GM18508 (cell line): ENCODE measurements at regions not wholly inside any gene's neighbourhood (a gene's known extent, or its start where the extent isn't known, plus 50 kb on each side); places are given as distances from the start of the nearest gene placed in this dataset.

Source experiments
- ATAC-seq: cut with Tn5 transposase; IDR thresholded peaks from one replicate; pipeline ENCODE4 v1.9.1; 2021; ENCODE audit warnings: moderate number of reproducible peaks; ENCODE audit not compliant: insufficient read depth, unreplicated experiment

- ATAC-seq = no peak
Measured at GRCh38 chr20:58006346-58007316, 221.8 kb downstream of the ANKRD60 start.

- no peak for ATAC-seq
Measured at GRCh38 chr20:58005581-58006345, 222.7 kb downstream of the ANKRD60 start.

- no peak for ATAC-seq
Measured at GRCh38 chr20:58004900-58005299, 223.6 kb downstream of the ANKRD60 start.

- ATAC-seq = no peak
Measured at GRCh38 chr20:58004146-58004545, 224.3 kb downstream of the ANKRD60 start.

- ATAC-seq = no peak
Measured at GRCh38 chr20:58003525-58003924, 224.9 kb downstream of the ANKRD60 start.

DNA sequence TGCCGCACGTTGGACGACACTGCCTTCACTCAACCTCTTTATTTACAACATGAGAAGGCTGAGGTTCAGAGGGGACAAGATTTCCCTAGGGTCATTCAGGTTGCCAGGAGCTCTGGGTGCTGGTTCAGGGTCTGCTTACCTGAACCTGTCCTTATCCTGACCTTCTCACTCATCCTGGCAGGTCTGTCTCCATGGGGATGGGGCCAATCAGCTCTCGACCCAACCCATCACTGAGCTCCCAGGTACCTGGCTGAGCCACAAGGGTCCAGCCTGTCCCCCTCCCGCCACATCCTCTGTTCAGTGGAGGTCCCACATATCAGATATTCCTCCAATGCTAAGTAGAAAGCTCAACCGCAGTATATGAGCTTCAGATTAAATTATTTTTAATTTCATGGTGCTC lies 225.6 kb downstream of the ANKRD60 start:
- ATAC-seq = no peak

DNA sequence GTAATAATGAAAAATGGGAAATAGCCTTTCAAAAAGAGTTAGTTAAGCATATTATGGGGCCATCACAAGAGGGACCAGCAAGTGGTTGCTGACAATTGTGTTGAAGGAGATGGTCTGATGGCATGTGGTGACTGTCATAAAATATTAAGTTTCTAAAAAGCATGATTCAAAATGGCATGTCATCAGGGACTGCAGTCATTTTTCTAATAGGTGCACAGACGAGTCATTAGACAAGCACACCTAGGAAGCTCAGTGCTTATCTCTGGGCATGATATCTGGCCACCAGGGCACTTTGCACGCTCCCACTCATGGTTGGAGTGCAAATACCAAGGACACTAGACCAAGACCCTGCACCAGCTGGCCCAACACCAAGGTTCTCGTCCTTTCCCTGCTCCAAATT lies 226.5 kb downstream of the ANKRD60 start:
- no peak for ATAC-seq

GRCh38 chr20:58001381-58001780 lies 227.1 kb downstream of the ANKRD60 start:
- no peak for ATAC-seq

GRCh38 chr20:58000861-58001260 lies 227.6 kb downstream of the ANKRD60 start:
- no peak for ATAC-seq

GRCh38 chr20:57999465-58000111 lies 228.9 kb downstream of the ANKRD60 start:
- no peak for ATAC-seq

DNA sequence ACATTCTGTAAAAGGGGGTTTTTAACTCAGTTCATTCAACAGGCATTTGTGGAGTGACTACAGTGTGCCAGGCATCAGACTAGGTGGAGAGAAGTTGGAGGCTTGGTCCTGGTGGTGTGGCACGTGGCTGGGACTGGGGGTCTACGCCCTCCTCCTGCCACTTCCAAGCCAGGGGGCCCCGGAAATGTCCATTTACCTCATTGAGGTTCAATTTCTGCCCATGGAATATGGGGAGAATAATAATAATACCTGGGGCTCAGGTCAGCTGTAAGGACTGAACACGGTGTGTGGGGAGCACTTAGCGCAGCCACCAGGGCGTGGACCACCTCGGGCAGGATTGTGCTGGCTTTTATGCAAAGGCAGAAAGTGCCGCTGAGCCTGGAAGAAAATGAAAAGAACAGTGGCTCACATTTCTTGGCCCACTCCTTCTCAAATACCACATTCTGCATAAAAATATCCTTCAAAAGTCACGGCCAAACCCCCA lies 229.4 kb downstream of the ANKRD60 start:
- no peak for ATAC-seq

DNA sequence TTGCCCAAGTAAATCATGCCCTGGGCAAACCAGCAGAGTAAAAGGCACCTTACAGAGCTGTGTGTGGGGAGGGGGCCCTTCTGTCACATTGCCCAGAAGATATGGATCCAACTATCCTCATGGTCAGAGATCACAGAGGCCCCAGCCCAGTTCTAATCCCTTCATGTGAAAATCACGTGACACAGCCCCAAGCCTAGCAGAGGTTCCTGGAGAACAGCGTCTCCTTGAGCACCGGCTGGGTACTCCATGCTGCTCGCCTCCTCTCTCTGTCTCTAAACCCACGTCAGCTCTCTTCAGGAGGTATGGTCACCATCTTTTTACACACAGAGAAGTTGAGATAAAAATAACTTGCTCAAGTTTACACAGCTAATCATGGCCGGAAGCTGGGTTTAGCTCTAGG lies 230.2 kb downstream of the ANKRD60 start:
- ATAC-seq = no peak

- ATAC-seq = no peak
Measured at GRCh38 chr20:57996936-57997890, 231.2 kb downstream of the ANKRD60 start.

GRCh38 chr20:57996465-57996864 lies 232.0 kb downstream of the ANKRD60 start:
- no peak for ATAC-seq

- no peak for ATAC-seq
Measured at GRCh38 chr20:57995381-57995977, 233.0 kb downstream of the ANKRD60 start.

DNA sequence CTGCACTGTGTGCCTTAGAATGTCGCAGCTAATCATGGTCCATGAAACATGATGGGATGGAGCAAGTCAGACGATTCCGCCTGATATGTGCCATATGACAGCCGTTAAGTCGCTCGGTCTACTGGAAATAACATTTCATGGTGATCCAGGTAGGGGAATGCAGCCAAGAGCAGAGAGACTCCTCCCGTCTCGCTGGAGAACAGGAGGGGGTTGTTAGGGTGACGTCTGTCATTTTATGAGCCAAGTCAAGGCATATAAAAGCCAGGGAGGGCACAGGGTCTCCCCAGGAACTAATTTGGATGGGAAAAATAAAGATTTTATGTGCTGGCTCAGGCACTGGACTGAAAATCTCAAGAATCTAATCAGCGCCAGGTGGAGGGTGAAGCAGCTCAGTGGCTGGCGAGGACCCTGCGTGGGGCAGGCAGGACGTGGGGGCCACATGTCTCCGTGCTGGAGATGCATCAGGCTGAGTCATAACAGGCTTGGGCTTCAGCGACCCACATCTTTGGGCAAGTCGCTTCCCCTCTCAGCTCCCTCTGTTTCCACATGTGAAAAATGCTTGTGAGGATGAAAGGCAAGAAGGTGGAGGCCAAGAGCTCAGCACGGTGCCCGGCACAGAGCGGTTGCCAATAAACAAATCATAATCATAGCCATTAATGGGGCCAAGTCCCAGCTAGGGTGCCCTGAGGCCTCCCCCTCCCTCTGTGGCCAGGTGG lies 234.6 kb downstream of the ANKRD60 start:
- no peak for ATAC-seq

DNA sequence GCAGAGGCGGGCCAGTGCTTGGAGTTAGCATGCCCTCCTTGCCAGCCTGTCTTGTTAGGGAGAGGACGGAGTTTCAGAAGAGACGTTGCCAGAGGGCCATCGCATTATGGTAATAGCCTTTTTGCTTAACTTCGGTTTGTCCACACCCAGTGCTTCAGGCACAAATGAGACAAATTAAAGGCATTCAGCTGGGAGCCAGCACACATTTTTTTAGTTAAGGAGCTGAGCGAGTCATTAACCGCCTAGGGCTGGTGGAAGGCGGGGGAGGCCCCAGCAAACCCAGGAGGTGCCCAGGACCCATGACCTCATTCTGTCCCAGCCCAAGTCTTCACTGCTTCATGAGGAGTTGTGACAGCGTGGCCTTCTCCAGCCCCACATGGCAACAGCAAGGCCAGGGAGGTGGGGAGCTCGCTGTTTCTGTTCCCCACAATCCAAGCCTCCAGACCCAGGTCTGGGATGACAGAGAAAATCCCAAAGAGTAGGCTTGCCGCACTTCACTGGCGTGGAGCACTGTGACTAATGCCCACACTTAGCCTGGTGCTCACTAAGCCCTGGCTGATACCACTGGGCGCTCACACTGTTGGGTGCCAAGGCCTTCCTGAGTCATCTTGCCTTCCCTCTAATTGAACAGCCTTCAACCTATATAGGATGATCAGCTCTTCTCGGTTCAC lies 237.1 kb downstream of the ANKRD60 start:
- no peak for ATAC-seq

GRCh38 chr20:57990396-57990987 lies 238.0 kb downstream of the ANKRD60 start:
- ATAC-seq = no peak
